HFFc6 (cell line): ENCODE measurements at regions not wholly inside any gene's neighbourhood (a gene's known extent, or its start where the extent isn't known, plus 50 kb on each side); places are given as distances from the start of the nearest gene placed in this dataset.

Experiments
- DNase-seq: peaks from one replicate; pipeline ENCODE4 v3.0.0-alpha.2; 2018
- H3K27ac Mint-ChIP-seq: 2 replicates; pipeline ENCODE4 v1.8.0; 2020; ENCODE audit warnings: mild to moderate bottlenecking, mixed read lengths
- H3K27me3 Mint-ChIP-seq: 2 replicates; pipeline ENCODE4 v1.8.0; 2021; ENCODE audit warnings: mild to moderate bottlenecking, moderate library complexity, mixed read lengths; ENCODE audit not compliant: insufficient read depth
- H3K36me3 Mint-ChIP-seq: 2 replicates; pipeline ENCODE4 v1.8.0; 2021; ENCODE audit warnings: low read depth, mixed read lengths
- H3K4me1 Mint-ChIP-seq: 2 replicates; pipeline ENCODE4 v1.8.0; 2020; ENCODE audit warnings: low read depth, mixed read lengths
- H3K4me3 Mint-ChIP-seq: 2 replicates; pipeline ENCODE4 v1.8.0; 2020; ENCODE audit warnings: mild to moderate bottlenecking, moderate library complexity, mixed read lengths
- H3K9me3 Mint-ChIP-seq: 2 replicates; pipeline ENCODE4 v1.8.0; 2020; ENCODE audit warnings: mild to moderate bottlenecking, mixed read lengths
- TF ChIP-seq, protein P1 (sequence below): fragments of 200-600 bp; sonication (generic); IDR thresholded peaks from 2 replicates; pipeline ENCODE4 v1.5.0; 2021; ENCODE audit warnings: antibody characterized with exemption, mild to moderate bottlenecking

DNA sequence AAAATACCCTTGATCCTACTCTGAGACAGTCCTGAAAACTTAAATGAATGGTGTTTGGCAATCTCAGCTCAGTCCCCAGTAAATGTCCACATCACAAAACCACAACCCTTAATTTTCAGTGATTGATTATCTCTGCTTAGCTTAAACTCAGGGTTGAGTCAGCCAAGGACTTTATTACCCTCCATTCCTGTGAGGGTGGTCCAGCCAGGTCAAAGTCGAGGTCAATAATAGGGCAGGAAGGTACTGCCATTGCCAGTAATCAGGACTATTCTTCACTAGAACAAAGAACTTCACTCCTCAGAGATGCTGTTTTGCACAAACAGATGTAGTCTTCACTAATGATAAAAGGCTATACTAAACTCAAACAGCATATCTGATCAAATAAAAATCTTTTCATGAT is 499.4 kb downstream of the ISL1 start:
- no peak overlapping the region for H3K4me3 Mint-ChIP-seq
- no peaks in the 10 kb centered on the region for H3K4me1 Mint-ChIP-seq
- TF ChIP-seq, protein P1, sequence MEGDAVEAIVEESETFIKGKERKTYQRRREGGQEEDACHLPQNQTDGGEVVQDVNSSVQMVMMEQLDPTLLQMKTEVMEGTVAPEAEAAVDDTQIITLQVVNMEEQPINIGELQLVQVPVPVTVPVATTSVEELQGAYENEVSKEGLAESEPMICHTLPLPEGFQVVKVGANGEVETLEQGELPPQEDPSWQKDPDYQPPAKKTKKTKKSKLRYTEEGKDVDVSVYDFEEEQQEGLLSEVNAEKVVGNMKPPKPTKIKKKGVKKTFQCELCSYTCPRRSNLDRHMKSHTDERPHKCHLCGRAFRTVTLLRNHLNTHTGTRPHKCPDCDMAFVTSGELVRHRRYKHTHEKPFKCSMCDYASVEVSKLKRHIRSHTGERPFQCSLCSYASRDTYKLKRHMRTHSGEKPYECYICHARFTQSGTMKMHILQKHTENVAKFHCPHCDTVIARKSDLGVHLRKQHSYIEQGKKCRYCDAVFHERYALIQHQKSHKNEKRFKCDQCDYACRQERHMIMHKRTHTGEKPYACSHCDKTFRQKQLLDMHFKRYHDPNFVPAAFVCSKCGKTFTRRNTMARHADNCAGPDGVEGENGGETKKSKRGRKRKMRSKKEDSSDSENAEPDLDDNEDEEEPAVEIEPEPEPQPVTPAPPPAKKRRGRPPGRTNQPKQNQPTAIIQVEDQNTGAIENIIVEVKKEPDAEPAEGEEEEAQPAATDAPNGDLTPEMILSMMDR: no peak
- DNase-seq: no peak
- H3K36me3 Mint-ChIP-seq: no peaks in the 10 kb centered on the region
- H3K9me3 Mint-ChIP-seq: peaks cover 6% of the 10 kb centered on the region; the same call in 1 of the 2 replicates
- H3K27me3 Mint-ChIP-seq: no peaks in the 10 kb centered on the region
- H3K27ac Mint-ChIP-seq: no peak overlapping the region

DNA sequence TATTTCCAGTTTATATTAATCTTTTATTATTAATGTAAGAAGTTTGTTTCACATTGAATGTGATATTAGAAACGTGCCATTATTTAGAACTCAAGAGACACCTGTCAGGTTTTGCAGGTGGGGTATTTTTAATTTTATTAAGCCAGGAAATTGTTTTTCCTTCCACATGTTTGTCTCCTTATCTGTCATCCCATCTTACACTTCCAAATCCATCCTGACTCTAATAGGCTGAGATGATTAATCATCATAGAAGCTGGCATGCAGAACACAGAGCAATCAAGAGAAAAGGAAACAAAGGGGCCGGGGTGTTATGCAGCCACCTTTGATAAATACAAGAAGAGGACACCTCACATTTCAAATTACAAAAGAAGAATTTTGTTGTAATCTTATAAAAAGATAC is 506.5 kb downstream of the ISL1 start:
- no peak for DNase-seq
- TF ChIP-seq, protein P1: no peak
- Mint-ChIP-seq H3K27ac (no peak overlapping the region), H3K27me3 (no peaks in the 10 kb centered on the region), H3K36me3 (no peaks in the 10 kb centered on the region), H3K4me1 (no peaks in the 10 kb centered on the region; the same call in 1 of the 2 replicates), H3K4me3 (no peak overlapping the region), H3K9me3 (0 out of 2 replicates have a peak, but pooled peaks cover 6% of the 10 kb centered on the region)

DNA sequence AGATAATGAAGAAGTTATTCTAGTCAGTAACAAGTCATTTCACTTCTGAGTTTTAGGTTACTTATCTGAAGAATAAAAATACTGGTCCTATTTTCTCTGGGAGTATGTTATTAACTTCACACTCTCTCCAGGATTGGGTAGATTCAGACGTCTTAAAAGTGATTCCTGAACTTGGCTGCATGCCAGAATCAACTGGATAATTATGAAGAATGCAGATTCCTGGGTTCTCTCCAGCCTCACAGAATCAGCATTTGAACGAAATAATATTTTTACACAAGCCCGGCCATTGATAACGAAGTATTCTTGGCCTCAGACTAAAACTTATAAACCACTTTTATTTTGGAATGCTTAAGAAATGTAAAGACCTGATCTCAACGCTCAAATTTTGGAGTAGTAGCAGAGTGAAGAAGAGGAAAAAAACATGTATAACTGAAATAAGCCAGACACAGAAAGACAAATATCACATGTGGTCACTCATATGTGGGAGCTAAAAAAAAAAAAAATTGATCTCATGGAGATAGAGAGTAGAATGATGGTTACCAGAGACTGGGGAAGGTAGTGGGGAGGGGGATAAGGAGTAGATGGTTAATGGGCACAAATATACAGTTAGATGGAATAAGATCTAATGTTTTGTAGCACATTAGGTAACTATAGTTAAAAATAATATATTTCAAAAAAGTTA is 507.3 kb downstream of the ISL1 start:
- Mint-ChIP-seq H3K27me3 (no peaks in the 10 kb centered on the region), H3K36me3 (no peaks in the 10 kb centered on the region), H3K27ac (no peak overlapping the region), H3K4me3 (no peak overlapping the region), H3K9me3 (0 out of 2 replicates have a peak, but pooled peaks cover 6% of the 10 kb centered on the region), H3K4me1 (no peaks in the 10 kb centered on the region; the same call in 1 of the 2 replicates)
- no peak for DNase-seq
- TF ChIP-seq, protein P1: no peak

DNA sequence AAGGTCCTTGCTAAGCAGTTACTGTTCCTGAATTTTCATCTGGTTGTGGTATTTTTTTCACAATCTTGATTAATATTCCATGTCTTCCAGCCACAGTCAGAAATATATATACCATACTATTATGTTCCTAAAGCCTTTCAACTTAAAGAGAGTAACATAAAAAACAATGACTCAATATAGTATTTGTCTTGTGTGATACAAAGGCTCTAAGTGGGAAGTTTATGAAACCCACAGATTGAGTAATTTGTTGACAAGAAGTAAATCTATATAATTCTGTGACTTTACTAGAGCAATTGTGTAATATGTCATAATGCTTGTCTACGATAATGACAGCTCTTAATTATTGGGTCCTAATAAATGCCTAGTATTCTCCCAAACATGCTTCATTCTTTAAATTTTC is 509.4 kb downstream of the ISL1 start:
- Mint-ChIP-seq H3K36me3 (no peaks in the 10 kb centered on the region), H3K27ac (no peak overlapping the region), H3K27me3 (no peaks in the 10 kb centered on the region), H3K4me1 (no peaks in the 10 kb centered on the region; the same call in 1 of the 2 replicates), H3K4me3 (no peak overlapping the region), H3K9me3 (peaks cover 5% of the 10 kb centered on the region; the same call in 1 of the 2 replicates)
- TF ChIP-seq, protein P1: no peak
- no peak for DNase-seq

GRCh38 chr5:51895834-51896233 is 512.6 kb downstream of the ISL1 start:
- Mint-ChIP-seq H3K27ac (no peak overlapping the region), H3K27me3 (no peaks in the 10 kb centered on the region; the same call in 1 of the 2 replicates), H3K36me3 (no peaks in the 10 kb centered on the region), H3K4me3 (no peak overlapping the region), H3K9me3 (peaks cover 9% of the 10 kb centered on the region; the same call in 1 of the 2 replicates), H3K4me1 (no peaks in the 10 kb centered on the region; the same call in 1 of the 2 replicates)
- TF ChIP-seq, protein P1: no peak
- DNase-seq: no peak
